HepG2 (cell line): ENCODE measurements at regions not wholly inside any gene's neighbourhood (a gene's known extent, or its start where the extent isn't known, plus 50 kb on each side); places are given as distances from the start of the nearest gene placed in this dataset.

Experiments
- CREB1 ChIP-seq, 2 experiments: fragments of 450-650 bp in 1 of 2; IDR thresholded peaks; 2 replicates each; pipeline ENCODE4 v1.6.1; 2016 to 2017; ENCODE audit warnings: control low read depth in 1 of 2, mild to moderate bottlenecking in 1 of 2, missing compliant biosample characterization in 1 of 2, missing genetic modification characterization in 1 of 2
- CTCF ChIP-seq: sonication (generic); formaldehyde crosslinking; IDR thresholded peaks from 2 replicates; pipeline ENCODE4 v1.5.0; 2020; ENCODE audit warnings: mild to moderate bottlenecking, missing genetic modification reagents, moderate library complexity
- IRF1 ChIP-seq: sonication (generic); formaldehyde crosslinking; IDR thresholded peaks from 2 replicates; pipeline ENCODE4 v1.4.0; 2020; ENCODE audit warnings: low read depth, mild to moderate bottlenecking, missing genetic modification reagents
- KAT7 ChIP-seq: IDR thresholded peaks from 2 replicates; pipeline ENCODE4 v1.6.1; 2018; ENCODE audit warnings: borderline replicate concordance, missing compliant biosample characterization
- KDM1A ChIP-seq: IDR thresholded peaks from 2 replicates; pipeline ENCODE4 v1.6.1; 2016; ENCODE audit warnings: missing compliant biosample characterization
- KLF12 ChIP-seq: sonication (generic); formaldehyde crosslinking; IDR thresholded peaks from 2 replicates; pipeline ENCODE4 v1.4.0; 2020; ENCODE audit warnings: missing genetic modification reagents, borderline replicate concordance
- MNT ChIP-seq: fragments of 450-650 bp; IDR thresholded peaks from 2 replicates; pipeline ENCODE4 v1.6.1; 2016
- PAF1 ChIP-seq: IDR thresholded peaks from 2 replicates; pipeline ENCODE4 v1.6.1; 2016; ENCODE audit warnings: missing genetic modification reagents, missing compliant biosample characterization
- STAG1 ChIP-seq: sonication (generic); formaldehyde crosslinking; IDR thresholded peaks from 2 replicates; pipeline ENCODE4 v1.4.0; 2020; ENCODE audit warnings: missing genetic modification reagents
- TCF7 ChIP-seq: sonication (generic); IDR thresholded peaks from 2 replicates; pipeline ENCODE4 v1.6.1; 2016; ENCODE audit warnings: antibody characterized with exemption, low read depth
- ZIK1 ChIP-seq: sonication (generic); formaldehyde crosslinking; IDR thresholded peaks from 2 replicates; pipeline ENCODE4 v1.5.0; 2020; ENCODE audit warnings: mild to moderate bottlenecking, low read depth, missing genetic modification reagents, borderline replicate concordance
- ZNF232 ChIP-seq: sonication (generic); formaldehyde crosslinking; IDR thresholded peaks from 2 replicates; pipeline ENCODE4 v1.4.0; 2020; ENCODE audit warnings: missing genetic modification reagents, borderline replicate concordance

GRCh38 chr6:91288741-91289140 lies 701.9 kb upstream of the MAP3K7 start:
- TF ChIP-seq CTCF (CRISPR knock-in tag) (no peak), MNT (no peak), STAG1 (CRISPR knock-in tag) (no peak), IRF1 (CRISPR knock-in tag) (no peak), KDM1A (CRISPR knock-in tag) (no peak), ZIK1 (no peak), CREB1 (IDR thresholded peaks at IDR 0.05) (no peak), CREB1 (CRISPR knock-in tag; IDR thresholded peaks at IDR 0.05) (no peak), ZNF232 (CRISPR knock-in tag) (no peak), KLF12 (CRISPR knock-in tag) (no peak), PAF1 (CRISPR knock-in tag) (no peak), KAT7 (no peak), TCF7 (no peak)
